OCI-LY7 (cell line): ENCODE measurements at regions not wholly inside any gene's neighbourhood (a gene's known extent, or its start where the extent isn't known, plus 50 kb on each side); places are given as distances from the start of the nearest gene placed in this dataset.

Experiments
- BruUV-seq: library from RNA; stranded (reverse); fragments of 400-500 nt; replicated peaks from 2 replicates; lab custom pipeline; 2021; lab: Mats Ljungman, UMichigan
- CTCF ChIA-PET: fragments of 300-600 bp; sonication (Branson Sonifier 250); formaldehyde crosslinking; loops from one replicate; lab custom pipeline; 2022; ENCODE audit warnings: antibody characterized with exemption; ENCODE audit not compliant: unreplicated experiment; lab: Charles Lee
- POLR2A ChIA-PET: fragments of 300-600 bp; sonication (Branson Sonifier 250); formaldehyde crosslinking; loops from one replicate; lab custom pipeline; 2022; ENCODE audit warnings: antibody characterized with exemption; lab: Charles Lee
- DNase-seq: peaks from one replicate; pipeline ENCODE4 v3.0.0-alpha.2; 2015; ENCODE audit warnings: low spot score
- H2AFZ ChIP-seq: fragments of 200-600 bp; sonication (generic), shearing (Covaris generic); 2 replicates; pipeline ENCODE4 v1.6.1; 2014; ENCODE audit warnings: mild to moderate bottlenecking, antibody characterized with exemption, low read length, moderate library complexity
- H3K27ac ChIP-seq: fragments of 200-600 bp; sonication (generic); 2 replicates; pipeline ENCODE4 v1.5.1; 2014; ENCODE audit warnings: mixed run types, low read depth, mild to moderate bottlenecking, moderate library complexity, low read length, inconsistent platforms; ENCODE audit not compliant: poor library complexity, severe bottlenecking
- H3K36me3 ChIP-seq: fragments of 200-600 bp; sonication (generic); 2 replicates; pipeline ENCODE4 v1.6.1; 2014; ENCODE audit warnings: mild to moderate bottlenecking, antibody characterized with exemption, low read length, moderate library complexity, mixed read lengths; ENCODE audit not compliant: insufficient read depth
- H3K4me1 ChIP-seq: fragments of 200-600 bp; sonication (generic); 2 replicates; pipeline ENCODE4 v1.5.1; 2014; ENCODE audit warnings: mild to moderate bottlenecking, low read length; ENCODE audit not compliant: insufficient read depth, poor library complexity, severe bottlenecking
- H3K4me2 ChIP-seq: fragments of 200-600 bp; sonication (generic); 2 replicates; pipeline ENCODE4 v1.6.1; 2014; ENCODE audit warnings: mild to moderate bottlenecking, low read length
- H3K4me3 ChIP-seq: fragments of 200-600 bp; sonication (generic); 2 replicates; pipeline ENCODE4 v1.5.1; 2014; ENCODE audit warnings: mild to moderate bottlenecking, low read depth, low read length; ENCODE audit not compliant: poor library complexity, severe bottlenecking
- H3K79me2 ChIP-seq: fragments of 200-600 bp; sonication (generic); 2 replicates; pipeline ENCODE4 v1.6.1; 2016; ENCODE audit warnings: low read depth, mild to moderate bottlenecking, low read length, moderate library complexity, mixed read lengths; ENCODE audit not compliant: insufficient read depth
- H3K9me2 ChIP-seq: fragments of 200-600 bp; sonication (generic); 2 replicates; pipeline ENCODE4 v1.6.1; 2016; ENCODE audit warnings: mild to moderate bottlenecking, low read length, mixed read lengths; ENCODE audit not compliant: insufficient read depth
- H3K9me3 ChIP-seq: fragments of 200-600 bp; sonication (generic); 2 replicates; pipeline ENCODE4 v1.6.1; 2014; ENCODE audit warnings: mild to moderate bottlenecking, mixed run types, low read length, mixed read lengths
- H4K20me1 ChIP-seq: fragments of 200-600 bp; sonication (generic); 2 replicates; pipeline ENCODE4 v1.6.1; 2014; ENCODE audit warnings: mild to moderate bottlenecking, antibody characterized with exemption, low read length, moderate library complexity, mixed read lengths; ENCODE audit not compliant: insufficient read depth
- EZH2phosphoT487 ChIP-seq: fragments of 200-600 bp; sonication (generic); IDR thresholded peaks from 2 replicates; pipeline ENCODE4 v1.6.1; 2018; ENCODE audit warnings: low read depth, borderline replicate concordance, mild to moderate bottlenecking, mixed run types, antibody characterized with exemption, low read length, moderate library complexity, mixed read lengths
- intact Hi-C: fragments of 100-400 bp; cut with micrococcal nuclease; formaldehyde crosslinking; loops from one replicate; pipeline ENCODE4 v1.10.0; 2022; ENCODE audit not compliant: unreplicated experiment
- TF ChIP-seq, protein P1 (sequence below): fragments of 200-600 bp; sonication (generic); conservative IDR thresholded peaks from 2 replicates; pipeline ENCODE4 v1.5.1; 2014; ENCODE audit warnings: mild to moderate bottlenecking, antibody characterized with exemption, low read length, moderate library complexity, mixed read lengths

DNA sequence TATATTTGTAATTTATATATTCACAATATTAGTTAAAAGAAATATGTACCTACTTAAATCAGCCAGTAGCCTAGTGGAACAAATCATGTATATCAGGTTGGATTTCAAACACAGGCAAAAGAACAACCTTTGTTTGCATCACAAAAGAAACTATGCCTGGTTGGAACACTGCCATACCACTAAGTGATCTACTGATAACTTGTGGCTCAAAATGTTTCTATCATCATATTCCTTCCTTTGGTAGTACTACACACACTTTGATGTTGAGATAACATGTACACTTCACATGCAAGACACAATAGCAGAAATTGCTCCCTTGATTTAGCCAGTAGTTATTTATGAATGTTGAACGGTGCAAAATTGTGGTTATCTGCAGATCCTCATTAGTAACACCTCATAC, 146.0 kb upstream of the GPC6 start:
- H3K4me3 ChIP-seq, result no peak overlapping the region
- H3K36me3 ChIP-seq, result no peaks in the 10 kb centered on the region
- no peak overlapping the region for H3K27ac ChIP-seq
- H3K9me3 ChIP-seq, result no peaks in the 10 kb centered on the region
- intact Hi-C loops, result no loop called here
- H3K4me1 ChIP-seq, result no peaks in the 10 kb centered on the region
- BruUV-seq, result no TSS peak
- no peaks in the 10 kb centered on the region for H3K9me2 ChIP-seq
- CTCF ChIA-PET, result no interaction called here
- no peak overlapping the region for H2AFZ ChIP-seq
- TF ChIP-seq, protein P1, sequence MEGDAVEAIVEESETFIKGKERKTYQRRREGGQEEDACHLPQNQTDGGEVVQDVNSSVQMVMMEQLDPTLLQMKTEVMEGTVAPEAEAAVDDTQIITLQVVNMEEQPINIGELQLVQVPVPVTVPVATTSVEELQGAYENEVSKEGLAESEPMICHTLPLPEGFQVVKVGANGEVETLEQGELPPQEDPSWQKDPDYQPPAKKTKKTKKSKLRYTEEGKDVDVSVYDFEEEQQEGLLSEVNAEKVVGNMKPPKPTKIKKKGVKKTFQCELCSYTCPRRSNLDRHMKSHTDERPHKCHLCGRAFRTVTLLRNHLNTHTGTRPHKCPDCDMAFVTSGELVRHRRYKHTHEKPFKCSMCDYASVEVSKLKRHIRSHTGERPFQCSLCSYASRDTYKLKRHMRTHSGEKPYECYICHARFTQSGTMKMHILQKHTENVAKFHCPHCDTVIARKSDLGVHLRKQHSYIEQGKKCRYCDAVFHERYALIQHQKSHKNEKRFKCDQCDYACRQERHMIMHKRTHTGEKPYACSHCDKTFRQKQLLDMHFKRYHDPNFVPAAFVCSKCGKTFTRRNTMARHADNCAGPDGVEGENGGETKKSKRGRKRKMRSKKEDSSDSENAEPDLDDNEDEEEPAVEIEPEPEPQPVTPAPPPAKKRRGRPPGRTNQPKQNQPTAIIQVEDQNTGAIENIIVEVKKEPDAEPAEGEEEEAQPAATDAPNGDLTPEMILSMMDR, result no peak
- TF ChIP-seq EZH2phosphoT487, result no peak
- no peaks in the 10 kb centered on the region for H3K79me2 ChIP-seq
- no peak for DNase-seq
- no peaks in the 10 kb centered on the region for H4K20me1 ChIP-seq
- no peak overlapping the region for H3K4me2 ChIP-seq
- POLR2A ChIA-PET, result no interaction called here

DNA sequence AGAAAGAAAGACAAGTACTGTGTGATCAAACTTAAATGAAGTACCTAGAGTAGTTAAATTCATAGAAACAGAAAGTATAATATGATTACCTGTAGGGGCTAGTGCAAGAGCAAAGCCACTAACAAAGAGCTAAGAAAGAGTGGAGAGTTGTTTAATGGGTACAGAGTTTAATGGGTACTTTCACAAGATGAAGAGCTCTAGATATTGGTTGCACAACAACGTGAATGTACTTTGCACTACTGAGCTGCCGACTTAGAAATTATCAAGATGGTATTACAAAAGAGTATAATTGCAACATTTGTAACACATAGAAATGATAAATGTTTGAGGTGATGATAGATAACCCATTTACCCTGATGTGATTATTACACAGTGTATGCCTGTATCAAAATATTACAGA, 140.3 kb upstream of the GPC6 start:
- no peaks in the 10 kb centered on the region for H3K4me1 ChIP-seq
- H3K9me3 ChIP-seq, result no peaks in the 10 kb centered on the region
- no peak overlapping the region for H3K4me2 ChIP-seq
- no peaks in the 10 kb centered on the region for H3K36me3 ChIP-seq
- H4K20me1 ChIP-seq, result no peaks in the 10 kb centered on the region
- TF ChIP-seq, protein P1, result no peak
- TF ChIP-seq EZH2phosphoT487, result no peak
- no peak overlapping the region for H3K27ac ChIP-seq
- ChIA-PET POLR2A (no interaction called here), CTCF (no interaction called here)
- no TSS peak for BruUV-seq
- H2AFZ ChIP-seq, result no peak overlapping the region
- DNase-seq, result no peak
- no peaks in the 10 kb centered on the region for H3K9me2 ChIP-seq
- intact Hi-C loops, result no loop called here
- no peak overlapping the region for H3K4me3 ChIP-seq
- no peaks in the 10 kb centered on the region for H3K79me2 ChIP-seq

DNA sequence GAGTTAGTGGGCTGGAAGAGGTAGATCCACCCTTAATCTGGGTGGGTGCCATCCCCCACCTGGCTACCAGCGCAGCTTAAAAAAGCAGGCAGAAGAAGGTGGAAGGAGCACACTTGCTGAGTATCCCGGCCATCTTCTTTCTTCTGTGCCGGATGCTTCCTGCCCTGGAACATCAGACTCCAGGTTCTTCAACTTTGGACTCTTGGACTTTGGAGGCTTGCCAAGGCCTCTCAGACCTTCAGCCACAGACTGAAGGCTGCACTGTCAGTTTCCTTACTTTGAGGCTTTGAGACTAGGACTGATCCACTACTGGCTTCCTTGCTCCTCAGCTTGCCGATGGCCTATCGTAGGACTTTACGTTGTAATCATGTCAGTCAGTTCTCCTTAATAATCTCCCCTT, 127.6 kb upstream of the GPC6 start:
- H3K9me2 ChIP-seq, result no peaks in the 10 kb centered on the region
- no peak overlapping the region for H3K4me3 ChIP-seq
- no peaks in the 10 kb centered on the region for H3K9me3 ChIP-seq
- H2AFZ ChIP-seq, result no peak overlapping the region
- no peaks in the 10 kb centered on the region for H4K20me1 ChIP-seq
- H3K27ac ChIP-seq, result no peak overlapping the region
- intact Hi-C loops, result no loop called here
- H3K4me2 ChIP-seq, result no peak overlapping the region
- ChIA-PET CTCF (no interaction called here), POLR2A (no interaction called here)
- H3K79me2 ChIP-seq, result no peaks in the 10 kb centered on the region
- no TSS peak for BruUV-seq
- TF ChIP-seq EZH2phosphoT487, result no peak
- TF ChIP-seq, protein P1, result no peak
- DNase-seq, result no peak
- no peaks in the 10 kb centered on the region for H3K36me3 ChIP-seq
- H3K4me1 ChIP-seq, result no peaks in the 10 kb centered on the region
